Nephron progenitor cell (in vitro differentiated cells): ENCODE measurements at regions not wholly inside any gene's neighbourhood (a gene's known extent, or its start where the extent isn't known, plus 50 kb on each side); places are given as distances from the start of the nearest gene placed in this dataset.

ENCODE experiments used
- DNase-seq: peaks from one replicate; pipeline ENCODE4 v3.0.0; 2021
- H3K27ac Mint-ChIP-seq: 2 replicates; pipeline ENCODE4 v1.8.0; 2021; ENCODE audit warnings: mild to moderate bottlenecking, moderate library complexity, mixed read lengths
- H3K27me3 Mint-ChIP-seq: 2 replicates; pipeline ENCODE4 v1.8.0; 2021; ENCODE audit warnings: mild to moderate bottlenecking, low read depth, mixed read lengths; ENCODE audit not compliant: poor library complexity
- H3K36me3 Mint-ChIP-seq: 2 replicates; pipeline ENCODE4 v1.8.0; 2021; ENCODE audit warnings: low read depth, mixed read lengths
- H3K4me1 Mint-ChIP-seq: 2 replicates; pipeline ENCODE4 v1.8.0; 2021; ENCODE audit warnings: mixed read lengths
- H3K4me3 Mint-ChIP-seq: 2 replicates; pipeline ENCODE4 v1.8.0; 2021; ENCODE audit warnings: mild to moderate bottlenecking, moderate library complexity, mixed read lengths
- H3K9me3 Mint-ChIP-seq: 2 replicates; pipeline ENCODE4 v1.8.0; 2021; ENCODE audit warnings: mild to moderate bottlenecking, moderate library complexity, mixed read lengths
- CTCF ChIP-seq: fragments of 200-600 bp; sonication (generic); IDR thresholded peaks from 2 replicates; pipeline ENCODE4 v1.5.0; 2021; ENCODE audit warnings: antibody characterized with exemption

GRCh38 chr18:73431620-73432019 lies 563.8 kb upstream of the NETO1 start:
- DNase-seq = no peak
- Mint-ChIP-seq H3K27me3 (no peaks in the 10 kb centered on the region), H3K9me3 (peaks cover 10% of the 10 kb centered on the region), H3K27ac (no peak overlapping the region), H3K4me1 (no peaks in the 10 kb centered on the region), H3K4me3 (no peak overlapping the region), H3K36me3 (no peaks in the 10 kb centered on the region)
- no peak for TF ChIP-seq CTCF

GRCh38 chr18:73421010-73421409 lies 553.2 kb upstream of the NETO1 start:
- no peak for DNase-seq
- Mint-ChIP-seq H3K27me3 (no peaks in the 10 kb centered on the region), H3K4me1 (no peaks in the 10 kb centered on the region), H3K27ac (no peak overlapping the region), H3K4me3 (no peak overlapping the region), H3K9me3 (no peaks in the 10 kb centered on the region), H3K36me3 (no peaks in the 10 kb centered on the region)
- no peak for TF ChIP-seq CTCF

DNA sequence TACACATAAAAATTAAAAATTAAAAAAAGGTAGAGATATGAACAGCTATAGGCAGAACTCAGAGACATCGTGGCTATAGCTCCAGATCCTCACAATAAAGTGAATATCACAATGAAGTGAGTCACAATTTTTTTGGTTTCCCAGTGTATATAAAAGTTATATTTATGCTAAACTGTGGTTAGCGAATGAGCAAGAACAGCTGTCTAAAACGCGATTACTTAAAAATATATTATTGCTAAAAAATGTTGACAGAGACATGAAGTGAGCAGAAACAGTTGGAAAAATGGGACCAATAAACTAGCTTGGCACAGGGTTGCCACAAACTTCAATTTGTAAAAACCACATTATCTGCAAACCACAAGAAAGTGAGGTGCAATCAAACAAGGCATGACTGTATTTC lies 551.7 kb upstream of the NETO1 start:
- no peak for TF ChIP-seq CTCF
- DNase-seq = no peak
- H3K27me3 Mint-ChIP-seq = no peaks in the 10 kb centered on the region
- H3K36me3 Mint-ChIP-seq = no peaks in the 10 kb centered on the region
- H3K27ac Mint-ChIP-seq = no peak overlapping the region
- no peaks in the 10 kb centered on the region for H3K9me3 Mint-ChIP-seq
- no peaks in the 10 kb centered on the region for H3K4me1 Mint-ChIP-seq
- no peak overlapping the region for H3K4me3 Mint-ChIP-seq

- Mint-ChIP-seq H3K9me3 (no peaks in the 10 kb centered on the region), H3K27me3 (peaks cover 2% of the 10 kb centered on the region), H3K36me3 (no peaks in the 10 kb centered on the region), H3K4me3 (no peak overlapping the region), H3K4me1 (no peaks in the 10 kb centered on the region), H3K27ac (no peak overlapping the region)
- no peak for DNase-seq
- no peak for TF ChIP-seq CTCF
These were observed 546.8 kb upstream of the NETO1 start for GRCh38 chr18:73414598-73414997.

DNA sequence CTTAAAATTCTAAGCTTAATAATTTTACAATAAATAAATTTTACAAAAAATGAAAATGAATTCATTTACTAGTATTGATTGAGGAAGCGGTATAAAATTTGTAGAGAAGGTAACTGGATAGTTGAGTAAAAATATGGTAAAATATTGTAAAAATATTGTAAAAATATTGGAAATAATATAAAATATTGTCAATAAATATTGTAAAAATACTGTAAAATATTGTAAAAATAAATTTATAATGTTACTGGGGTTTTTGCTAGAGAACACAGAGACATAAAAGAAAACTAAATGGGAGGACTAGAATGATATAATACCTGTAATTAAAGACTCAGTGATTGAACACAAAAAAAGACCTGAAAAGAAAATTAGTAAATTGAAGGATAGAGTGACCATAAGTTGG lies 546.3 kb upstream of the NETO1 start:
- peaks cover 2% of the 10 kb centered on the region for H3K27me3 Mint-ChIP-seq
- H3K4me1 Mint-ChIP-seq = no peaks in the 10 kb centered on the region
- no peak for DNase-seq
- TF ChIP-seq CTCF = no peak
- no peak overlapping the region for H3K4me3 Mint-ChIP-seq
- no peak overlapping the region for H3K27ac Mint-ChIP-seq
- H3K36me3 Mint-ChIP-seq = no peaks in the 10 kb centered on the region
- H3K9me3 Mint-ChIP-seq = no peaks in the 10 kb centered on the region

DNA sequence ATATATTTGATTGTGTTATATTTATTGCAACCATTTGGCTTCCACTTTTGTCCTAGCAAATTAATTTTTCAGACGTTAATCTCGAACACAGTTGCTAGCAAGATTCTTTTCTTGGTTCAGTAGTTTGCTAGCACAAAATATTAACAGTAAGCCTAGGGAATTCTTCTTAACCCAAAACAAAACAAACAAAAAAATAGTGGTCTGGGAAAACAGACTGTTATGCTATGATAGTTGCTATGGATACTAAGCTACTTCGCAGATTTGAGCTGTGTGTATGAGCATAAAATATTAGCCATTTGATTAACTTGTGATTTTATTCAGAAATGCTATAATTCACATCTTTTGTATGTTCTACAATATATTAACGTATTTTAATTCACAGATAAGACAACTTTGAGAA lies 541.5 kb upstream of the NETO1 start:
- H3K36me3 Mint-ChIP-seq = no peaks in the 10 kb centered on the region
- H3K27ac Mint-ChIP-seq = no peak overlapping the region
- peaks cover 3% of the 10 kb centered on the region for H3K9me3 Mint-ChIP-seq
- H3K4me1 Mint-ChIP-seq = peaks cover 32% of the 10 kb centered on the region
- H3K27me3 Mint-ChIP-seq = peaks cover 2% of the 10 kb centered on the region
- H3K4me3 Mint-ChIP-seq = no peak overlapping the region
- no peak for DNase-seq
- no peak for TF ChIP-seq CTCF
